IMR-90 (cell line): ENCODE measurements at regions not wholly inside any gene's neighbourhood (a gene's known extent, or its start where the extent isn't known, plus 50 kb on each side); places are given as distances from the start of the nearest gene placed in this dataset.

Experiments used
- ATAC-seq: fragments of 200-7000 bp; cut with Tn5 transposase; 2 replicates; pipeline ENCODE4 v1.9.1; 2020; ENCODE audit warnings: low read depth, mild to moderate bottlenecking, moderate library complexity
- BruUV-seq: library from RNA; stranded (reverse); fragments of 400-500 nt; replicated peaks from 2 replicates; lab custom pipeline; 2021; lab: Mats Ljungman, UMichigan
- CTCF ChIA-PET: fragments of 300-600 bp; formaldehyde crosslinking; extraction: SDS; loops from one replicate; lab custom pipeline; 2021; ENCODE audit warnings: antibody characterized with exemption; lab: Yijun Ruan, JAX
- POLR2A ChIA-PET: fragments of 300-600 bp; sonication (Branson Sonifier 250); formaldehyde crosslinking; loops from one replicate; lab custom pipeline; 2022; ENCODE audit warnings: antibody characterized with exemption; ENCODE audit not compliant: unreplicated experiment; lab: Charles Lee
- DNase-seq: peaks from one replicate; pipeline ENCODE4 v3.0.0; 2013
- H2AFZ ChIP-seq: replicated peaks from 2 replicates; pipeline ENCODE3; 2013; ENCODE audit warnings: low read length, mild to moderate bottlenecking; ENCODE audit not compliant: poor library complexity
- H2AK5ac ChIP-seq: 2 replicates; pipeline ENCODE4 v1.6.1; 2013; ENCODE audit warnings: low read depth, low read length, inconsistent platforms
- H2AK9ac ChIP-seq: replicated peaks from 2 replicates; pipeline ENCODE3; 2013; ENCODE audit warnings: mild to moderate bottlenecking, low read depth, low read length, moderate library complexity; ENCODE audit not compliant: poor library complexity
- H2BK120ac ChIP-seq: 2 replicates; pipeline ENCODE4 v1.6.1; 2013; ENCODE audit warnings: low read depth, low read length, inconsistent platforms
- H2BK15ac ChIP-seq: 3 replicates; pipeline ENCODE4 v1.6.1; 2013; ENCODE audit warnings: low read depth, low read length, inconsistent platforms
- H2BK20ac ChIP-seq: 2 replicates; pipeline ENCODE4 v1.6.1; 2013; ENCODE audit warnings: low read depth, mild to moderate bottlenecking, inconsistent platforms, low read length, moderate library complexity
- H2BK5ac ChIP-seq: 2 replicates; pipeline ENCODE4 v1.6.1; 2013; ENCODE audit warnings: mild to moderate bottlenecking, low read depth, low read length, inconsistent platforms; ENCODE audit not compliant: poor library complexity, severe bottlenecking
- H3K14ac ChIP-seq: replicated peaks from 2 replicates; pipeline ENCODE4 v1.6.1; 2013; ENCODE audit warnings: low read depth, low read length, inconsistent platforms
- H3K18ac ChIP-seq: 2 replicates; pipeline ENCODE4 v1.6.1; 2013; ENCODE audit warnings: low read depth, low read length, control low read depth
- H3K23ac ChIP-seq: 2 replicates; pipeline ENCODE4 v1.6.1; 2013; ENCODE audit warnings: low read depth, low read length, inconsistent platforms
- H3K27ac ChIP-seq: 2 replicates; pipeline ENCODE4 v1.5.1; 2013; ENCODE audit warnings: mild to moderate bottlenecking, control low read depth, low read length; ENCODE audit not compliant: insufficient read depth
- H3K27me3 ChIP-seq: 2 replicates; pipeline ENCODE4 v1.6.1; 2013; ENCODE audit warnings: low read length; ENCODE audit not compliant: control insufficient read depth, insufficient read depth
- H3K36me3 ChIP-seq: 2 replicates; pipeline ENCODE4 v1.6.1; 2013; ENCODE audit warnings: low read length, mixed read lengths; ENCODE audit not compliant: control insufficient read depth, insufficient read depth
- H3K4ac ChIP-seq: 2 replicates; pipeline ENCODE4 v1.6.1; 2013; ENCODE audit warnings: low read depth, low read length, inconsistent platforms
- H3K4me1 ChIP-seq: 2 replicates; pipeline ENCODE4 v1.6.1; 2013; ENCODE audit warnings: low read length, mixed read lengths; ENCODE audit not compliant: control insufficient read depth, insufficient read depth
- H3K4me2 ChIP-seq: 2 replicates; pipeline ENCODE4 v1.6.1; 2013; ENCODE audit warnings: low read depth, mild to moderate bottlenecking, control low read depth, low read length, moderate library complexity
- H3K4me3 ChIP-seq: 2 replicates; pipeline ENCODE4 v1.5.1; 2013; ENCODE audit warnings: low read depth, mild to moderate bottlenecking, control low read depth, low read length, moderate library complexity; ENCODE audit not compliant: insufficient read depth
- H3K56ac ChIP-seq: 2 replicates; pipeline ENCODE4 v1.6.1; 2013; ENCODE audit warnings: low read length, inconsistent platforms; ENCODE audit not compliant: insufficient read depth; ENCODE audit errors: extremely low read depth
- H3K79me1 ChIP-seq, 2 experiments: 2 replicates each; pipeline ENCODE4 v1.6.1; 2013; ENCODE audit warnings: low read length in 2 of 2, inconsistent platforms in 1 of 2, low read depth in 1 of 2
- H3K9ac ChIP-seq: 2 replicates; pipeline ENCODE4 v1.6.1; 2013; ENCODE audit warnings: low read depth, low read length, control low read depth
- H3K9me1 ChIP-seq: 2 replicates; pipeline ENCODE4 v1.6.1; 2013; ENCODE audit warnings: low read length, inconsistent platforms; ENCODE audit not compliant: insufficient read depth
- H3K9me3 ChIP-seq: 2 replicates; pipeline ENCODE4 v1.6.1; 2013; ENCODE audit warnings: low read length; ENCODE audit not compliant: control insufficient read depth, insufficient read depth
- H4K20me1 ChIP-seq: 2 replicates; pipeline ENCODE4 v1.6.1; 2013; ENCODE audit warnings: low read length, inconsistent platforms; ENCODE audit not compliant: insufficient read depth
- H4K5ac ChIP-seq: 2 replicates; pipeline ENCODE4 v1.6.1; 2013; ENCODE audit warnings: mild to moderate bottlenecking, low read depth, low read length, control low read depth
- H4K8ac ChIP-seq, 2 experiments: 2 replicates each; pipeline ENCODE4 v1.6.1; 2013; ENCODE audit warnings: low read depth in 2 of 2, low read length in 2 of 2, control low read depth in 1 of 2, inconsistent platforms in 1 of 2
- H4K91ac ChIP-seq: 2 replicates; pipeline ENCODE4 v1.6.1; 2013; ENCODE audit warnings: low read depth, low read length, inconsistent platforms; ENCODE audit not compliant: insufficient read depth
- BHLHE40 ChIP-seq: fragments of 150-350 bp; IDR thresholded peaks from 2 replicates; pipeline ENCODE4 v1.6.1; 2016; ENCODE audit warnings: mild to moderate bottlenecking, low read depth, low read length
- CEBPB ChIP-seq: IDR thresholded peaks from 2 replicates; pipeline ENCODE4 v1.6.1; 2012; ENCODE audit warnings: low read depth, low read length, improper control_type of control experiment
- CHD1 ChIP-seq: IDR thresholded peaks from 2 replicates; pipeline ENCODE4 v1.6.1; 2012; ENCODE audit warnings: low read depth, low read length, improper control_type of control experiment
- CTCF ChIP-seq: conservative IDR thresholded peaks from 2 replicates; pipeline ENCODE4 v1.5.1; 2012; ENCODE audit warnings: mild to moderate bottlenecking, low read depth, low read length, improper control_type of control experiment
- FOS ChIP-seq: fragments of 150-350 bp; IDR thresholded peaks from 2 replicates; pipeline ENCODE4 v1.6.1; 2016; ENCODE audit warnings: low read depth, low read length
- MAZ ChIP-seq: IDR thresholded peaks from 2 replicates; pipeline ENCODE4 v1.6.1; 2012; ENCODE audit warnings: low read depth, mild to moderate bottlenecking, low read length, improper control_type of control experiment, moderate library complexity, borderline replicate concordance
- MXI1 ChIP-seq: IDR thresholded peaks from 2 replicates; pipeline ENCODE4 v1.6.1; 2012; ENCODE audit warnings: low read depth, mild to moderate bottlenecking, low read length, moderate library complexity, borderline replicate concordance
- NFE2L2 ChIP-seq: fragments of 150-350 bp; IDR thresholded peaks from 2 replicates; pipeline ENCODE4 v1.6.1; 2016; ENCODE audit warnings: low read depth, mild to moderate bottlenecking, low read length
- POLR2A ChIP-seq: IDR thresholded peaks from 2 replicates; pipeline ENCODE4 v1.6.1; 2012; ENCODE audit warnings: mild to moderate bottlenecking, low read depth, low read length
- RAD21 ChIP-seq: IDR thresholded peaks from 2 replicates; pipeline ENCODE4 v1.6.1; 2012; ENCODE audit warnings: low read length, improper control_type of control experiment
- RCOR1 ChIP-seq: IDR thresholded peaks from 2 replicates; pipeline ENCODE4 v1.6.1; 2012; ENCODE audit warnings: mild to moderate bottlenecking, low read length, improper control_type of control experiment; ENCODE audit not compliant: insufficient replicate concordance
- RFX5 ChIP-seq: IDR thresholded peaks from 2 replicates; pipeline ENCODE4 v1.8.0; 2012; ENCODE audit warnings: low read depth, mild to moderate bottlenecking, low read length, moderate library complexity
- SMC3 ChIP-seq: fragments of 150-350 bp; IDR thresholded peaks from 2 replicates; pipeline ENCODE4 v1.6.1; 2016; ENCODE audit warnings: low read depth, mild to moderate bottlenecking, antibody characterized with exemption, low read length, moderate library complexity
- USF2 ChIP-seq: fragments of 150-350 bp; IDR thresholded peaks from 2 replicates; pipeline ENCODE4 v1.6.1; 2017; ENCODE audit warnings: mild to moderate bottlenecking, antibody characterized with exemption, low read length, low read depth
- WGBS, 2 experiments: methylation state at CpG; one replicate each; pipeline versions ENCODE4 v1.1.5 to v1.1.7; 2013; ENCODE audit warnings: missing lambda C conversion rate in 2 of 2; ENCODE audit not compliant: insufficient read length in 1 of 2; ENCODE audit errors: extremely low coverage in 2 of 2; 5-methylcytosine and 5-hydroxymethylcytosine counted together
- dilution Hi-C: fragments of 300-500 bp; cut with HindIII; formaldehyde crosslinking; loops from one replicate; pipeline ENCODE4 v1.14.3; 2018; ENCODE audit warnings: low sequenced_read_pairs; ENCODE audit not compliant: unreplicated experiment
- in situ Hi-C: fragments of 300-500 bp; cut with MboI; formaldehyde crosslinking; loops from 3 replicates; pipeline ENCODE4 v1.14.3; 2019; ENCODE audit warnings: low sequenced_read_pairs, inconsistent platforms, mixed read lengths
- intact Hi-C: fragments of 100-400 bp; cut with micrococcal nuclease; formaldehyde crosslinking; loops from 2 replicates; pipeline ENCODE4 v1.10.0; 2022
- TF ChIP-seq, protein P1 (sequence below): fragments of 150-350 bp; IDR thresholded peaks from 2 replicates; pipeline ENCODE4 v1.6.1; 2016; ENCODE audit warnings: low read depth, mild to moderate bottlenecking, low read length, moderate library complexity, borderline replicate concordance

- no peak overlapping the region for H2AFZ ChIP-seq
- no peak overlapping the region for H3K4me3 ChIP-seq
- intact Hi-C loops, result no loop called here
- no peak overlapping the region for H4K8ac ChIP-seq
- H3K23ac ChIP-seq, result no peak overlapping the region
- H4K20me1 ChIP-seq, result no peaks in the 10 kb centered on the region
- H3K9me1 ChIP-seq, result no peaks in the 10 kb centered on the region
- H3K27ac ChIP-seq, result no peak overlapping the region
- no peak overlapping the region for H2BK20ac ChIP-seq
- no peak overlapping the region for H2BK15ac ChIP-seq
- H2BK5ac ChIP-seq, result no peak overlapping the region
- DNase-seq (no peak), ATAC-seq (no peak)
- H3K14ac ChIP-seq, result no peak overlapping the region
- no peaks in the 10 kb centered on the region for H3K27me3 ChIP-seq
- H3K9ac ChIP-seq, result no peak overlapping the region
- no peaks in the 10 kb centered on the region for H3K9me3 ChIP-seq
- H3K4me1 ChIP-seq, result no peaks in the 10 kb centered on the region
- H2AK9ac ChIP-seq, result no peak overlapping the region
- no peak overlapping the region for H3K56ac ChIP-seq
- no peak overlapping the region for H4K91ac ChIP-seq
- CTCF ChIA-PET, result no interaction called here
- POLR2A ChIA-PET, result no interaction called here
- H2BK120ac ChIP-seq, result no peak overlapping the region
- no peaks in the 10 kb centered on the region for H3K79me1 ChIP-seq
- no peak overlapping the region for H3K4ac ChIP-seq
- no TSS peak for BruUV-seq
- no CpG with 5 or more reads among the region's 4 CpGs for WGBS, 2 experiments
- no peak overlapping the region for H2AK5ac ChIP-seq
- H4K5ac ChIP-seq, result no peak overlapping the region
- H3K18ac ChIP-seq, result no peak overlapping the region
- H3K36me3 ChIP-seq, result no peaks in the 10 kb centered on the region
- in situ Hi-C loops, result no loop called here
- TF ChIP-seq RFX5, result no peak
- TF ChIP-seq, protein P1, sequence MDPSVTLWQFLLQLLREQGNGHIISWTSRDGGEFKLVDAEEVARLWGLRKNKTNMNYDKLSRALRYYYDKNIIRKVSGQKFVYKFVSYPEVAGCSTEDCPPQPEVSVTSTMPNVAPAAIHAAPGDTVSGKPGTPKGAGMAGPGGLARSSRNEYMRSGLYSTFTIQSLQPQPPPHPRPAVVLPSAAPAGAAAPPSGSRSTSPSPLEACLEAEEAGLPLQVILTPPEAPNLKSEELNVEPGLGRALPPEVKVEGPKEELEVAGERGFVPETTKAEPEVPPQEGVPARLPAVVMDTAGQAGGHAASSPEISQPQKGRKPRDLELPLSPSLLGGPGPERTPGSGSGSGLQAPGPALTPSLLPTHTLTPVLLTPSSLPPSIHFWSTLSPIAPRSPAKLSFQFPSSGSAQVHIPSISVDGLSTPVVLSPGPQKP, result no peak
- TF ChIP-seq CHD1, result no peak
- TF ChIP-seq CTCF, result no peak
- no peak for TF ChIP-seq RCOR1
- TF ChIP-seq NFE2L2, result no peak
- TF ChIP-seq SMC3, result no peak
- no peak for TF ChIP-seq FOS
- TF ChIP-seq BHLHE40, result no peak
- no peak for TF ChIP-seq MXI1
- no peak for TF ChIP-seq USF2
- no peak for TF ChIP-seq CEBPB
- no peak for TF ChIP-seq POLR2A
- TF ChIP-seq MAZ, result no peak
- no peak for TF ChIP-seq RAD21
- dilution Hi-C loops, result no loop called here
- H3K4me2 ChIP-seq, result no peak overlapping the region
Measured at GRCh38 chr3:81951636-81952035, 190.2 kb upstream of the GBE1 start.
